GM04504 (cell line): ENCODE measurements at regions not wholly inside any gene's neighbourhood (a gene's known extent, or its start where the extent isn't known, plus 50 kb on each side); places are given as distances from the start of the nearest gene placed in this dataset.

ENCODE experiments used
- DNase-seq: peaks from one replicate; pipeline ENCODE4 v3.0.0-alpha.2; 2012; ENCODE audit warnings: low read depth

GRCh38 chr22:19621373-19622060 is 92.8 kb upstream of the SEPTIN5 start:
- DNase-seq: no peak

GRCh38 chr22:19622061-19622441 is 92.3 kb upstream of the SEPTIN5 start:
- DNase-seq: no peak

GRCh38 chr22:19625331-19626041 is 88.8 kb upstream of the SEPTIN5 start:
- no peak for DNase-seq

GRCh38 chr22:19626042-19626587 is 88.2 kb upstream of the SEPTIN5 start:
- DNase-seq: no peak

GRCh38 chr22:19626666-19627065 is 87.6 kb upstream of the SEPTIN5 start:
- DNase-seq: no peak

GRCh38 chr22:19628038-19628776 is 86.1 kb upstream of the SEPTIN5 start:
- DNase-seq: no peak

- no peak for DNase-seq
These were observed 85.0 kb upstream of the SEPTIN5 start for GRCh38 chr22:19629331-19629719.

- DNase-seq: peak; percentile 37
These were observed 84.4 kb upstream of the SEPTIN5 start for GRCh38 chr22:19629720-19630419.

- DNase-seq: no peak
These were observed 83.7 kb upstream of the SEPTIN5 start for GRCh38 chr22:19630614-19631013.

GRCh38 chr22:19631899-19632667 is 82.2 kb upstream of the SEPTIN5 start:
- peak; percentile 10 for DNase-seq

GRCh38 chr22:19632668-19633148 is 81.6 kb upstream of the SEPTIN5 start:
- no peak for DNase-seq

GRCh38 chr22:19634226-19634975 is 79.9 kb upstream of the SEPTIN5 start:
- no peak for DNase-seq

- DNase-seq: no peak
These were observed 78.7 kb upstream of the SEPTIN5 start for GRCh38 chr22:19635644-19636043.

GRCh38 chr22:19636696-19637407 is 77.5 kb upstream of the SEPTIN5 start:
- no peak for DNase-seq

GRCh38 chr22:19637408-19638281 is 76.7 kb upstream of the SEPTIN5 start:
- DNase-seq: no peak

GRCh38 chr22:19638282-19639015 is 75.9 kb upstream of the SEPTIN5 start:
- DNase-seq: no peak

- no peak for DNase-seq
These were observed 74.6 kb upstream of the SEPTIN5 start for GRCh38 chr22:19639610-19640135.

- DNase-seq: no peak
These were observed 74.0 kb upstream of the SEPTIN5 start for GRCh38 chr22:19640306-19640705.
